HepG2 (cell line): ENCODE measurements at regions not wholly inside any gene's neighbourhood (a gene's known extent, or its start where the extent isn't known, plus 50 kb on each side); places are given as distances from the start of the nearest gene placed in this dataset.

ENCODE experiments used
- ATAC-seq: fragments of 200-7000 bp; cut with Tn5 transposase; 3 replicates; pipeline ENCODE4 v1.9.1; 2020; ENCODE audit warnings: mild to moderate bottlenecking, moderate library complexity
- BruUV-seq: library from RNA; stranded (reverse); fragments of 400-500 nt; replicated peaks from 2 replicates; lab custom pipeline; 2021; lab: Mats Ljungman, UMichigan
- CTCF ChIA-PET: fragments of 300-600 bp; formaldehyde crosslinking; extraction: SDS; loops from one replicate; lab custom pipeline; 2021; ENCODE audit warnings: low total read pairs, inconsistent platforms, low intra/inter-chr PET ratio; lab: Yijun Ruan, JAX
- POLR2A ChIA-PET: fragments of 350-600 bp; sonication (Branson Sonifier 250); formaldehyde crosslinking; loops from one replicate; lab custom pipeline; 2020; ENCODE audit warnings: antibody characterized with exemption, inconsistent platforms; lab: Yijun Ruan, JAX
- DNase-seq: peaks from one replicate; pipeline ENCODE4 v3.0.0-alpha.2; 2015; ENCODE audit warnings: low spot score
- FAIRE-seq: peaks from 3 replicates; lab custom pipeline; 2011; peaks lifted over from hg19 to GRCh38; lab: Jason Lieb, UNC
- H2AFZ ChIP-seq: one replicate; pipeline ENCODE4 v1.6.1; 2011; ENCODE audit warnings: low read length, inconsistent platforms
- H3K27ac ChIP-seq: fragments of 300-600 bp; 3 replicates; pipeline ENCODE4 v1.8.0; 2011; ENCODE audit warnings: mixed run types, mild to moderate bottlenecking, mixed read lengths, low read length, inconsistent platforms; ENCODE audit not compliant: insufficient read depth; ENCODE audit errors: extremely low read length
- H3K27me3 ChIP-seq, 2 experiments: fragments of 200-600 bp in 1 of 2; 2 replicates in 1 of 2; 3 replicates in 1 of 2; pipeline versions ENCODE4 v1.6.0 to v1.8.0; 2011; ENCODE audit warnings: low read length in 2 of 2, mild to moderate bottlenecking in 2 of 2, moderate library complexity in 2 of 2, inconsistent platforms in 1 of 2; ENCODE audit not compliant: insufficient read depth in 2 of 2, control insufficient read depth in 1 of 2
- H3K36me3 ChIP-seq, 2 experiments: fragments of 200-600 bp in 1 of 2; replicated peaks in 1 of 2; 2 replicates in 1 of 2; 3 replicates in 1 of 2; pipeline versions ENCODE4 v1.5.1 to v1.8.0; 2011; ENCODE audit warnings: low read length in 2 of 2, inconsistent platforms in 1 of 2; ENCODE audit not compliant: insufficient read depth in 2 of 2, control insufficient read depth in 1 of 2
- H3K4me1 ChIP-seq: 2 replicates; pipeline ENCODE4 v1.5.1; 2012; ENCODE audit warnings: low read length, inconsistent platforms; ENCODE audit not compliant: insufficient read depth
- H3K4me2 ChIP-seq: 2 replicates; pipeline ENCODE4 v1.6.0; 2011; ENCODE audit warnings: low read depth, low read length, inconsistent platforms
- H3K4me3 ChIP-seq, 3 experiments: fragments of 200-600 bp in 1 of 3; sonication (generic), shearing (Covaris generic) in 1 of 3; replicated peaks in 1 of 3; 2 replicates each; pipeline ENCODE4 v1.5.1; 2011 to 2016; ENCODE audit warnings: low read length in 3 of 3, inconsistent platforms in 2 of 3, low read depth in 2 of 3, mild to moderate bottlenecking in 2 of 3, control low read depth in 1 of 3, mixed read lengths in 1 of 3; ENCODE audit not compliant: insufficient read depth in 1 of 3
- H3K79me2 ChIP-seq: one replicate; pipeline ENCODE4 v1.6.1; 2011; ENCODE audit warnings: low read length, inconsistent platforms; ENCODE audit not compliant: insufficient read depth
- H3K9ac ChIP-seq: 2 replicates; pipeline ENCODE4 v1.6.0; 2011; ENCODE audit warnings: mild to moderate bottlenecking, low read depth, low read length, inconsistent platforms; ENCODE audit not compliant: insufficient read depth
- H3K9me3 ChIP-seq: 2 replicates; pipeline ENCODE4 v1.5.1; 2012; ENCODE audit warnings: mild to moderate bottlenecking, low read length
- H4K20me1 ChIP-seq: 2 replicates; pipeline ENCODE4 v1.6.0; 2011; ENCODE audit warnings: inconsistent platforms, mild to moderate bottlenecking, low read length, moderate library complexity; ENCODE audit not compliant: insufficient read depth
- CREB1 ChIP-seq, 2 experiments: fragments of 450-650 bp in 1 of 2; IDR thresholded peaks; 2 replicates each; pipeline ENCODE4 v1.6.1; 2016 to 2017; ENCODE audit warnings: control low read depth in 1 of 2, mild to moderate bottlenecking in 1 of 2, missing compliant biosample characterization in 1 of 2, missing genetic modification characterization in 1 of 2
- TARDBP ChIP-seq: sonication (generic); formaldehyde crosslinking; IDR thresholded peaks from 2 replicates; pipeline ENCODE4 v1.8.0; 2022; ENCODE audit warnings: mild to moderate bottlenecking, missing genetic modification reagents
- WGBS: methylation state at CpG from one replicate; pipeline ENCODE4 v1.1.6; 2017; ENCODE audit warnings: low lambda C conversion rate; 5-methylcytosine and 5-hydroxymethylcytosine counted together
- in situ Hi-C: cut with HindIII; loops from 2 replicates; pipeline ENCODE4 v1.10.0; 2017; ENCODE audit warnings: low pct_unique_long_range_greater_than_20kb; ENCODE audit not compliant: extremely low pct_ligation_motif_present
- intact Hi-C: fragments of 100-400 bp; cut with micrococcal nuclease; formaldehyde crosslinking; loops from one replicate; pipeline ENCODE4 v1.10.0; 2022; ENCODE audit not compliant: unreplicated experiment
- TF ChIP-seq, protein P1 (sequence below): sonication (generic); formaldehyde crosslinking; IDR thresholded peaks from 2 replicates; pipeline ENCODE4 v1.5.0; 2020; ENCODE audit warnings: mild to moderate bottlenecking, missing genetic modification reagents

DNA sequence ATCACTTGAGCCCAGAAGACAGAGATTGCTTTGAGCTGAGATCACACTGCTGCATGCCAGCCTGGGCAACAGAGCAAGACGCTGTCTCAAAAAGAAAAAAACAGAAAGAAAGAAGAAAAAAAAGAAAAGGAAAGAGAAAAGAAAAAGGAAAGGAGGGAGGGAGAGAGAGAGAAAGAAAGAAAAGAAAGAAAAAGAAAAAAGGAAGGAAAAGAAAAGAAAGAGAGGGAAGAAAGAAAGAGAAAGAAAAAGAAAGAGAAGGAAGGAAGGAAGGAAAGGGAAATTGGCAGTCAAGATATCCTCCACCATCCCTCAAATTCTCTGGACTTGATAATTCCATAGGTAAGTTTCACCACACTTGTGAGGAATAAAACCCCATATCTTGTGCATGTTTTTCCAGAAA is 71.4 kb upstream of the WSB1 start (continued):
- TF ChIP-seq, protein P1, sequence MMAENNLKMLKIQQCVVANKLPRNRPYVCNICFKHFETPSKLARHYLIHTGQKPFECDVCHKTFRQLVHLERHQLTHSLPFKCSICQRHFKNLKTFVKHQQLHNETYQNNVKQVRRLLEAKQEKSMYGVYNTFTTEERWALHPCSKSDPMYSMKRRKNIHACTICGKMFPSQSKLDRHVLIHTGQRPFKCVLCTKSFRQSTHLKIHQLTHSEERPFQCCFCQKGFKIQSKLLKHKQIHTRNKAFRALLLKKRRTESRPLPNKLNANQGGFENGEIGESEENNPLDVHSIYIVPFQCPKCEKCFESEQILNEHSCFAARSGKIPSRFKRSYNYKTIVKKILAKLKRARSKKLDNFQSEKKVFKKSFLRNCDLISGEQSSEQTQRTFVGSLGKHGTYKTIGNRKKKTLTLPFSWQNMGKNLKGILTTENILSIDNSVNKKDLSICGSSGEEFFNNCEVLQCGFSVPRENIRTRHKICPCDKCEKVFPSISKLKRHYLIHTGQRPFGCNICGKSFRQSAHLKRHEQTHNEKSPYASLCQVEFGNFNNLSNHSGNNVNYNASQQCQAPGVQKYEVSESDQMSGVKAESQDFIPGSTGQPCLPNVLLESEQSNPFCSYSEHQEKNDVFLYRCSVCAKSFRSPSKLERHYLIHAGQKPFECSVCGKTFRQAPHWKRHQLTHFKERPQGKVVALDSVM (CRISPR knock-in tag): no peak
- TF ChIP-seq, all 625 proteins: peak for 0

DNA sequence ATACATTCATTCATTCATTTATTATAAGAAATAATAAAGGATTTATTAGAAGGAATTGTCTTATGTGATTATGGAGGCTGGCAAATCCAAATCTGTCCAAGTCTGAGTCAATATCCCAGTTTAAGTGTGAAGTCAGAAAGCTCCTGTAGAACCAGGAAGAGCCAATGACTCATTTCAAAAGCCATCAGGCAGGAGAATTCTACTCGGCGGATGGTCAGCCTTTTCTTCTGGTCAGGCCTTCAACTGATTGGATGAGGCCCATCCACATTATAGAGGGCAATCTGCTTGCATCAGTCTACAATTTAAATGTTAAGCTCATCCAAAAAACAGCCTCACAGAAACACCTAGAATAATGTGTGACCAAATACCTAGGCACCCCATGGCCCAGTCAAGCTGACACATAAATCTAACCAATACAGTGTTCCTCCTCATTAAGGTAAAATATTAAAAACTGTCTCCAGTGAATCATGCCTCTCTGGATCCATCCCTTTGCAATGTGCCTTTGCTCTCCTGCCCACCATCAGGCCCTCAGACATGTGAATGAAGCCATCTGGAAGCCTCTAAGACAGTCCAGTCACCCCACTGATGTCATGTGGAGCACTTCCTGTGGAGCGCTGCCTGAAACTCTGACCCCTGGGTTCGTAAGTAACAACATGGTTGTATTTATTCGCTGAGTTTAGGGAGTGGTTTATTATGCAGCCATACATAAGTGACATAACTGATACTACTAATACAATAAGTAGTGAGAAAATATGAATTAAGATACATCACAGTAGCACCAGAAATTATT is 69.2 kb upstream of the WSB1 start:
- Histone ChIP-seq H3K4me3 (no peak overlapping the region), H4K20me1 (no peaks in the 10 kb centered on the region), H3K27me3 (no peaks in the 10 kb centered on the region), H3K9ac (no peak overlapping the region), H2AFZ (no peak overlapping the region), H3K79me2 (no peaks in the 10 kb centered on the region), H3K36me3 (no peaks in the 10 kb centered on the region), H3K27ac (no peak overlapping the region), H3K4me2 (no peak overlapping the region), H3K4me1 (no peaks in the 10 kb centered on the region), H3K9me3 (no peaks in the 10 kb centered on the region)
- FAIRE-seq (no peak), ATAC-seq (no peak), DNase-seq (no peak)
- intact Hi-C loops: no loop called here
- 6% methylated on average over 4 of the region's 5 CpGs for WGBS
- in situ Hi-C loops: no loop called here
- ChIA-PET POLR2A (no interaction called here), CTCF (no interaction called here)
- TF ChIP-seq CREB1 (IDR thresholded peaks at IDR 0.05): peak; percentile 84
- TF ChIP-seq CREB1 (CRISPR knock-in tag; IDR thresholded peaks at IDR 0.05): no peak
- TF ChIP-seq TARDBP (CRISPR knock-in tag): no peak
- no TSS peak for BruUV-seq
